Uterus (tissue), 3 donors: ENCODE measurements at regions not wholly inside any gene's neighbourhood (a gene's known extent, or its start where the extent isn't known, plus 50 kb on each side); places are given as distances from the start of the nearest gene placed in this dataset.
"Not testable (repeated sequence)": the region's sequence is repeated elsewhere in the genome, so short reads cannot be mapped to it uniquely, and the experiment has no call there.

Experiments used
- DNase-seq, 2 donors: peaks; one replicate each; pipeline ENCODE4 v3.0.0-alpha.2; 2019 to 2020
- H3K27ac ChIP-seq, 2 donors: fragments of 200-600 bp; sonication (generic); 1 replicate in 1 of 2; 2 replicates in 1 of 2; pipeline ENCODE4 v1.5.1; 2016 to 2018
- H3K27me3 ChIP-seq, 2 donors: fragments of 200-600 bp; sonication (generic); one replicate each; pipeline ENCODE4 v1.5.1; 2018 to 2019; ENCODE audit warnings: control low read depth in 1 of 2
- H3K36me3 ChIP-seq, 2 donors: fragments of 200-600 bp; sonication (generic); one replicate each; pipeline ENCODE4 v1.5.1; 2019; ENCODE audit warnings: control low read depth in 1 of 2
- H3K4me1 ChIP-seq, 2 donors: fragments of 200-600 bp; sonication (generic); one replicate each; pipeline ENCODE4 v1.5.1; 2018 to 2019; ENCODE audit warnings: control low read depth in 1 of 2
- H3K4me3 ChIP-seq, 2 donors: fragments of 200-600 bp; sonication (generic); 1 replicate in 1 of 2; 2 replicates in 1 of 2; pipeline ENCODE4 v1.5.1; 2018 to 2019; ENCODE audit warnings: mild to moderate bottlenecking in 1 of 2
- H3K9me3 ChIP-seq, 2 donors: fragments of 200-600 bp; sonication (generic); one replicate each; pipeline ENCODE4 v1.5.1; 2019; ENCODE audit warnings: control low read depth in 1 of 2
- POLR2A ChIP-seq, 2 donors: fragments of 450-650 bp; IDR thresholded peaks; one replicate each; pipeline ENCODE4 v1.6.1; 2016; ENCODE audit warnings: antibody characterized with exemption in 2 of 2, mild to moderate bottlenecking in 1 of 2, moderate library complexity in 1 of 2
- intact Hi-C: fragments of 100-400 bp; cut with DNase I; formaldehyde crosslinking; loops from one replicate; pipeline ENCODE4 v1.15.1; 2023; ENCODE audit warnings: low total_unique reads
- TF ChIP-seq, protein P1 (sequence below), 4 experiments: fragments of 200-600 bp in 2 of 4; fragments of 450-650 bp in 2 of 4; sonication (generic) in 2 of 4; IDR thresholded peaks; one replicate each; pipeline ENCODE4 v1.5.1; 2016 to 2019; ENCODE audit warnings: antibody characterized with exemption in 4 of 4, mild to moderate bottlenecking in 2 of 4, moderate library complexity in 1 of 4
- donor health status: DM: yes; HTN: yes; CAD: no.

- H3K4me3 ChIP-seq, result no peak overlapping the region
- H3K27ac ChIP-seq, result no peak overlapping the region
- DNase-seq, result no peak
- TF ChIP-seq POLR2A (IDR thresholded peaks at IDR 0.05), result no peak
- TF ChIP-seq, protein P1, sequence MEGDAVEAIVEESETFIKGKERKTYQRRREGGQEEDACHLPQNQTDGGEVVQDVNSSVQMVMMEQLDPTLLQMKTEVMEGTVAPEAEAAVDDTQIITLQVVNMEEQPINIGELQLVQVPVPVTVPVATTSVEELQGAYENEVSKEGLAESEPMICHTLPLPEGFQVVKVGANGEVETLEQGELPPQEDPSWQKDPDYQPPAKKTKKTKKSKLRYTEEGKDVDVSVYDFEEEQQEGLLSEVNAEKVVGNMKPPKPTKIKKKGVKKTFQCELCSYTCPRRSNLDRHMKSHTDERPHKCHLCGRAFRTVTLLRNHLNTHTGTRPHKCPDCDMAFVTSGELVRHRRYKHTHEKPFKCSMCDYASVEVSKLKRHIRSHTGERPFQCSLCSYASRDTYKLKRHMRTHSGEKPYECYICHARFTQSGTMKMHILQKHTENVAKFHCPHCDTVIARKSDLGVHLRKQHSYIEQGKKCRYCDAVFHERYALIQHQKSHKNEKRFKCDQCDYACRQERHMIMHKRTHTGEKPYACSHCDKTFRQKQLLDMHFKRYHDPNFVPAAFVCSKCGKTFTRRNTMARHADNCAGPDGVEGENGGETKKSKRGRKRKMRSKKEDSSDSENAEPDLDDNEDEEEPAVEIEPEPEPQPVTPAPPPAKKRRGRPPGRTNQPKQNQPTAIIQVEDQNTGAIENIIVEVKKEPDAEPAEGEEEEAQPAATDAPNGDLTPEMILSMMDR (IDR thresholded peaks at IDR 0.05), result no peak
- H3K36me3 ChIP-seq, result no peaks in the 10 kb centered on the region
- H3K4me1 ChIP-seq, result no peaks in the 10 kb centered on the region
- H3K9me3 ChIP-seq, result no peaks in the 10 kb centered on the region
- H3K27me3 ChIP-seq, result no peaks in the 10 kb centered on the region
- intact Hi-C loops, result no loop called here
Measured at GRCh38 chr2:13413989-13414388, 697.3 kb downstream of the TRIB2 start.

DNA sequence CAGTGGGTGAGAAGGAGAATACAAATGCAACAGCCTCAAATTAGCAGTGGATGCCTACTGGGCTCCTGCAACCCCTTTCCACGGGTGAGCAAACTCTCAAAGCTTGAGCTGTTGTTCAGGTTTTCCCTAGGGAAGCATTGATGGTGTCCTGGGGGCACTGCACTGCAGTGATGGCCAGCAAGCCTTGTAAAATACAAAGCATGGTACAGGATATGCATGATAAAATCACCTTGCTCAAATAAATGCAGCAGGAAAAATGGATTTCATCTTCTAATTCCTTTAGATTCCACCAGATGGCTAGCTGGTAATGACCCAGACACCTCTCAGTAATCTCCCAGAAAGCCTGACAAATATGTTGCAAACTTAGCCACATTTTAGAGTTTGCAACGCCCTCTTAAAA, 698.2 kb downstream of the TRIB2 start:
- DNase-seq, result no peak
- TF ChIP-seq POLR2A (IDR thresholded peaks at IDR 0.05), result no peak
- TF ChIP-seq, protein P1 (IDR thresholded peaks at IDR 0.05), result no peak
- intact Hi-C loops, result no loop called here
- no peaks in the 10 kb centered on the region for H3K36me3 ChIP-seq
- no peak overlapping the region for H3K4me3 ChIP-seq
- H3K27me3 ChIP-seq, result no peaks in the 10 kb centered on the region
- H3K9me3 ChIP-seq, result no peaks in the 10 kb centered on the region
- no peaks in the 10 kb centered on the region for H3K4me1 ChIP-seq
- no peak overlapping the region for H3K27ac ChIP-seq

GRCh38 chr2:13433954-13434353, 717.2 kb downstream of the TRIB2 start:
- no peak overlapping the region for H3K27ac ChIP-seq
- H3K4me3 ChIP-seq, result no peak overlapping the region
- intact Hi-C loops, result no loop called here
- H3K9me3 ChIP-seq, result no peaks in the 10 kb centered on the region
- H3K4me1 ChIP-seq, result no peaks in the 10 kb centered on the region
- no peak for TF ChIP-seq POLR2A (IDR thresholded peaks at IDR 0.05)
- TF ChIP-seq, protein P1 (IDR thresholded peaks at IDR 0.05), result no peak
- no peaks in the 10 kb centered on the region for H3K27me3 ChIP-seq
- DNase-seq, result no peak
- H3K36me3 ChIP-seq, result no peaks in the 10 kb centered on the region

DNA sequence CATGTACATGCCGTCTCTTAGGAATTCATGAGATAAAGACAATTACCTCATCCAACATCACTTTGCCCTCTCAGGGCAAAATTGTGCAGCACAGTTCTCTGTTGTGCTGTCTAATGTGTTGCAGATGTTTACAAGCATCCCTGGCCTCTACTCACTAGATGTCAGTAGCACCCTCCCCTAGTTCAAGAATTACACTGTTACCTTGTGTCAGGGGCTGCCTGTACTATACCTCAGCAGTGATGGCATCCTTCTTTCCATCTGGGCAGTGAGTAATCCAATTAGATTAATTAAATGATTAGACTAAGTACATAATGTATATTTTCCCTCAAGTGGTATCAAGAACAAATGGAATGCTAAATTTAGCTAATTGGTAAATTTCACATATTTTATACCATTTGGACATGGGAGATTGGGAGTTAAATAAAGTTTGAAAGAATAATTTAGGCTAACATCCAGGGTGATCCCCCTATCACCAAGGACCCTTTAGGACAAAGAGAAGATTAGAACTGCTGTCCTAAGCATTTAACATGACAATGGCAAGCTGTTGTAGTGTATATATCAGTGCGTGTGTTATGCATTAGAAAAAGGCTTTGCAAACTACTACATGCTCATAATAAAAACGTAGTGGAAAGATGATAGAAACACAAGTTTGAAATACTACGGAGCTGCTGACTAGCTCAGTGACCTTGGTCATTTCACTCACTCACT, 727.0 kb downstream of the TRIB2 start:
- not testable (repeated sequence) for H3K4me1 ChIP-seq

DNA sequence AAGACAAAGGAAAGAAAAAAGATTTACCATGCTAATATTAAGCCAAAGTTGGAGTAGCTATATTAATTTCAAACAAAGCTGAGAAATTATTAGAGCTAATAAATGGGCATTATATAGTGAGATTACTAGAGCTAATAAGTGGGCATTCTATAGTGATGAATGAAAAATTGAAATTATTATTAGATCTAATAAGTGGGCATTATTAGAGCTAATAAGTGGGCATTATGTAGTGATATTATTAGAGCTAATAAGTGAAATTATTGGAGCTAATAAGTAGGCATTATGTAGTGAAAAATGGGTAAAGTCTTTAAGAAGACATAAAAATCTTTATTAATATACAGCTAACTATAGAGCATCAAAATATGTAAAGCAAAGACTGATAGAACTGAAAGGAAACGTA, 745.7 kb downstream of the TRIB2 start:
- intact Hi-C loops, result no loop called here
- TF ChIP-seq, protein P1 (IDR thresholded peaks at IDR 0.05), result no peak
- TF ChIP-seq POLR2A (IDR thresholded peaks at IDR 0.05), result no peak
- Histone ChIP-seq H3K4me3 (no peak overlapping the region), H3K4me1 (no peaks in the 10 kb centered on the region), H3K27ac (no peak overlapping the region), H3K9me3 (no peaks in the 10 kb centered on the region), H3K36me3 (no peaks in the 10 kb centered on the region), H3K27me3 (no peaks in the 10 kb centered on the region)
- DNase-seq, result no peak

More for the DNA sequence above, 727.0 kb downstream of the TRIB2 start:
- H3K36me3 ChIP-seq, intact Hi-C loops, DNase-seq, H3K9me3 ChIP-seq, H3K27ac ChIP-seq, H3K4me3 ChIP-seq, H3K27me3 ChIP-seq: not testable (repeated sequence)

- intact Hi-C loops, result no loop called here
- Histone ChIP-seq H3K27me3 (no peaks in the 10 kb centered on the region), H3K27ac (no peak overlapping the region), H3K9me3 (no peaks in the 10 kb centered on the region), H3K4me1 (no peaks in the 10 kb centered on the region), H3K36me3 (no peaks in the 10 kb centered on the region), H3K4me3 (no peak overlapping the region)
- no peak for TF ChIP-seq POLR2A (IDR thresholded peaks at IDR 0.05)
- TF ChIP-seq, protein P1 (IDR thresholded peaks at IDR 0.05), result no peak
- DNase-seq, result no peak
Measured at GRCh38 chr2:13466076-13466475, 749.3 kb downstream of the TRIB2 start.
